Adrenal gland (tissue), 9 donors: ENCODE measurements at regions not wholly inside any gene's neighbourhood (a gene's known extent, or its start where the extent isn't known, plus 50 kb on each side); places are given as distances from the start of the nearest gene placed in this dataset.
"Not testable (repeated sequence)": the region's sequence is repeated elsewhere in the genome, so short reads cannot be mapped to it uniquely, and the experiment has no call there.

Experiments
- DNase-seq, 7 donors: peaks; one replicate each; pipeline ENCODE4 v3.0.0-alpha.2; 2019 to 2020
- H3K27ac ChIP-seq, 5 donors: fragments of 200-600 bp; sonication (generic) in 4 of 5; 1 replicate in 3 of 5; 2 replicates in 2 of 5; pipeline versions ENCODE4 v1.5.1 to v1.8.0; 2016 to 2020; ENCODE audit warnings: mild to moderate bottlenecking in 1 of 5
- H3K27me3 ChIP-seq: fragments of 200-600 bp; 2 replicates; pipeline ENCODE4 v1.8.0; 2021
- H3K36me3 ChIP-seq, 2 donors: fragments of 200-600 bp; replicated peaks in 1 of 2; 1 replicate in 1 of 2; 2 replicates in 1 of 2; pipeline versions ENCODE4 v1.5.1 to v1.8.0; 2018 to 2022
- H3K4me1 ChIP-seq, 2 donors: fragments of 200-600 bp; replicated peaks in 1 of 2; 1 replicate in 1 of 2; 2 replicates in 1 of 2; pipeline versions ENCODE4 v1.5.1 to v1.8.0; 2018 to 2021
- H3K4me3 ChIP-seq, 4 donors: fragments of 200-600 bp; sonication (generic) in 3 of 4; one replicate each; pipeline ENCODE4 v1.5.1; 2016 to 2018
- H3K9me3 ChIP-seq, 3 donors: fragments of 200-600 bp; sonication (generic) in 1 of 3; replicated peaks in 1 of 3; 1 replicate in 2 of 3; 2 replicates in 1 of 3; pipeline versions ENCODE4 v1.5.1 to v1.8.0; 2016 to 2021
- POLR2A ChIP-seq, 2 donors: fragments of 450-650 bp; IDR thresholded peaks; one replicate each; pipeline ENCODE4 v1.6.1; 2017; ENCODE audit warnings: antibody characterized with exemption in 2 of 2, mild to moderate bottlenecking in 2 of 2, moderate library complexity in 1 of 2
- WGBS, 4 donors: extraction: QIAGEN DNeasy Blood & Tissue Kit in 2 of 4; methylation state at CpG; one replicate each; pipeline versions ENCODE4 v1.1.5 to v1.1.7; 2013 to 2017; 5-methylcytosine and 5-hydroxymethylcytosine counted together
- intact Hi-C, 2 donors: fragments of 100-400 bp; cut with DNase I; formaldehyde crosslinking; loops; one replicate each; pipeline versions ENCODE4 v1.14.1 to v1.15.0; 2022 to 2023
- TF ChIP-seq, protein P1 (sequence below), 6 experiments: fragments of 450-650 bp in 4 of 6; fragments of 200-600 bp in 2 of 6; sonication (generic) in 1 of 6; IDR thresholded peaks; 1 replicate in 5 of 6; 2 replicates in 1 of 6; pipeline versions ENCODE4 v1.5.1 to v1.8.0; 2016 to 2021; ENCODE audit warnings: antibody characterized with exemption in 6 of 6, mild to moderate bottlenecking in 2 of 6, moderate library complexity in 1 of 6
- donor health status: healthy with polysubstance abuse.
- donor health status: Bipolar disorder and iron deficiency.
- donor health status: DM: yes; HTN: yes; CAD: no.
- donor health status: DM: no; HTN: no; CAD: no.
- donor health status: DM: no; HTN: no; CAD: no.

DNA sequence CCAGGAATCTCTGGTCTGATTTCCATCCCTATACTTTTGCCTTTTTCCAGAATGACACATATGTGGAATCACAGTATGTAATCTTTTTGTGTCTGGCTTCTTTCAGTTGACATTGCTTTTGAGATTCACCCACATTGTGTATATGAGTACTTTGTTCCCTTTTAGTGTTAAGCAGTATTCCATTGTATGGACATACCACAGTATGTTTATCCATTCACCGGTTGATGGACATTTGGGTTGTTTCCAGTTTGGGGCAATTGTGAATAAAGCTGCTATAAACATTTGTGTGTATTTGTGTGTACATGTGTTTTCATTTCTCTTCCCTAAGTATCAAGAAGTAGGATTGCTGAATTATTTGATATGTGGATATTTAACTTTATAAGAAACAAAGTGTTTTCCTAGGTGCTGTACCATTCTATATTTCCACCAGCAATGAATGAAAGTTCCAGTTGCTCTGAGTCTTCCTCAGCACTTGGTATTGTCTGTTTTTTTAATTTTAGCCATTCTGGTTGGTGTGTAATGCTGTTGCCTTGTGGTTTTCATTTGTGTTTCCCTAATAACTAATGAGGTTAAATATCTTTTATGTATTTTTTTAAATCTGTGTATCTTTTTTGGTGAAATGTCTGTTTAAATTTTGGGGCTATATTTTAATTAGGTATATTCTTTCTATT is 203.5 kb upstream of the HAAO start:
- Histone ChIP-seq H3K36me3 (no peaks in the 10 kb centered on the region), H3K4me3 (no peak overlapping the region), H3K9me3 (no peaks in the 10 kb centered on the region), H3K27me3 (no peaks in the 10 kb centered on the region), H3K27ac (no peak overlapping the region), H3K4me1 (no peaks in the 10 kb centered on the region)
- 100% methylated on average over 1 of the region's 1 CpG for WGBS, 4 donors
- TF ChIP-seq, protein P1, sequence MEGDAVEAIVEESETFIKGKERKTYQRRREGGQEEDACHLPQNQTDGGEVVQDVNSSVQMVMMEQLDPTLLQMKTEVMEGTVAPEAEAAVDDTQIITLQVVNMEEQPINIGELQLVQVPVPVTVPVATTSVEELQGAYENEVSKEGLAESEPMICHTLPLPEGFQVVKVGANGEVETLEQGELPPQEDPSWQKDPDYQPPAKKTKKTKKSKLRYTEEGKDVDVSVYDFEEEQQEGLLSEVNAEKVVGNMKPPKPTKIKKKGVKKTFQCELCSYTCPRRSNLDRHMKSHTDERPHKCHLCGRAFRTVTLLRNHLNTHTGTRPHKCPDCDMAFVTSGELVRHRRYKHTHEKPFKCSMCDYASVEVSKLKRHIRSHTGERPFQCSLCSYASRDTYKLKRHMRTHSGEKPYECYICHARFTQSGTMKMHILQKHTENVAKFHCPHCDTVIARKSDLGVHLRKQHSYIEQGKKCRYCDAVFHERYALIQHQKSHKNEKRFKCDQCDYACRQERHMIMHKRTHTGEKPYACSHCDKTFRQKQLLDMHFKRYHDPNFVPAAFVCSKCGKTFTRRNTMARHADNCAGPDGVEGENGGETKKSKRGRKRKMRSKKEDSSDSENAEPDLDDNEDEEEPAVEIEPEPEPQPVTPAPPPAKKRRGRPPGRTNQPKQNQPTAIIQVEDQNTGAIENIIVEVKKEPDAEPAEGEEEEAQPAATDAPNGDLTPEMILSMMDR (IDR thresholded peaks at IDR 0.05) = no peak
- TF ChIP-seq POLR2A (IDR thresholded peaks at IDR 0.05) = no peak
- intact Hi-C loops = no loop called here
- DNase-seq = no peak

DNA sequence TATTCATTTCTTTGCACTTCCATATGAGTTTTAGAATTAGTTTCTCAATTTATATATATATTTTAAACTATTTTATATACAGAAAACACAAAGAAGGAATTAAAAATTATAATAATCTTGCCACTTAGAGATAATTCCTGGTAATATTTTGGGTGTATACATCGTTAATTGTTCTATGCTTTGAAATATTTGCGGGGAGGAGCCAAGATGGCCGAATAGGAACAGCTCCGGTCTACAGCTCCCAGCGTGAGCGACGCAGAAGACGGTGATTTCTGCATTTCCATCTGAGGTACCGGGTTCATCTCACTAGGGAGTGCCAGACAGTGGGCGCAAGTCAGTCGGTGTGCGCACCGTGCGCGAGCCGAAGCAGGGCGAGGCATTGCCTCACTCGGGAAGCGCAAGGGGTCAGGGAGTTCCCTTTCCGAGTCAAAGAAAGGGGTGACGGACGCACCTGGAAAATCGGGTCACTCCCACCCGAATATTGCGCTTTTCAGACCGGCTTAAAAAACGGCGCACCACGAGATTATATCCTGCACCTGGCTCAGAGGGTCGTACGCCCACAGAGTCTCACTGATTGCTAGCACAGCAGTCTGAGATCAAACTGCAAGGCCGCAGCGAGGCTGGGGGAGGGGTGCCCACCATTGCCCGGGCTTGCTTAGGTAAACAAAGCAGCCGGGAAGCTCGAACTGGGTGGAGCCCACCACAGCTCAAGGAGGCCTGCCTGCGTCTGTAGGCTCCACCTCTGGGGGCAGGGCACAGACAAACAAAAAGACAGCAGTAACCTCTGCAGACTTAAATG is 197.1 kb upstream of the HAAO start:
- DNase-seq = peak in 1 of 7 donors; percentile 20
- H3K27me3 ChIP-seq, H3K27ac ChIP-seq, H3K36me3 ChIP-seq, intact Hi-C loops, H3K4me1 ChIP-seq, H3K9me3 ChIP-seq, H3K4me3 ChIP-seq: not testable (repeated sequence)
- WGBS, 4 donors = 80 to 96% (median 88%) methylated on average over 16 to 31 of the region's 37 CpGs

DNA sequence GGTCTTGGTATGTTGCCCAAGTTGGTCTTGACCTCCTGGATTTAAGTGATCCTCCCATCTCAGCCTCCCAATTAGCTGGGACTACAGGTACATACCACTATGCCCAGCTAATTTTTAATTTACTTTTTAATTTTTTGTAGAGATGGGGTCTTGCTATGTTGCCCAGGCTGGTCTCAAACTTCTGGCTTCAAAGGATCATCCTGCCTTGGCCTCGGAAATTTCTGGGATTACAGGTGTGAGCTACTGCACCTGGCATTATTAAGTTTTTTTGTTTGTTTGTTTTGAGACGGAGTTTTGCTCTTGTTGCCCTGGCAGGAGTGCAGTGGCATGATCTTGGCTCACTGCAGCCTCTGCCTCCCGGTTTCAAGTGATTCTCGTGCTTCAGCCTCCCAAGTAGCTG is 195.7 kb upstream of the HAAO start:
- H3K36me3 ChIP-seq, H3K4me1 ChIP-seq, intact Hi-C loops, H3K9me3 ChIP-seq, H3K4me3 ChIP-seq, DNase-seq, H3K27me3 ChIP-seq, H3K27ac ChIP-seq: not testable (repeated sequence)
- WGBS, 4 donors = 83 to 98% (median 90%) methylated on average over 4 of the region's 4 CpGs

DNA sequence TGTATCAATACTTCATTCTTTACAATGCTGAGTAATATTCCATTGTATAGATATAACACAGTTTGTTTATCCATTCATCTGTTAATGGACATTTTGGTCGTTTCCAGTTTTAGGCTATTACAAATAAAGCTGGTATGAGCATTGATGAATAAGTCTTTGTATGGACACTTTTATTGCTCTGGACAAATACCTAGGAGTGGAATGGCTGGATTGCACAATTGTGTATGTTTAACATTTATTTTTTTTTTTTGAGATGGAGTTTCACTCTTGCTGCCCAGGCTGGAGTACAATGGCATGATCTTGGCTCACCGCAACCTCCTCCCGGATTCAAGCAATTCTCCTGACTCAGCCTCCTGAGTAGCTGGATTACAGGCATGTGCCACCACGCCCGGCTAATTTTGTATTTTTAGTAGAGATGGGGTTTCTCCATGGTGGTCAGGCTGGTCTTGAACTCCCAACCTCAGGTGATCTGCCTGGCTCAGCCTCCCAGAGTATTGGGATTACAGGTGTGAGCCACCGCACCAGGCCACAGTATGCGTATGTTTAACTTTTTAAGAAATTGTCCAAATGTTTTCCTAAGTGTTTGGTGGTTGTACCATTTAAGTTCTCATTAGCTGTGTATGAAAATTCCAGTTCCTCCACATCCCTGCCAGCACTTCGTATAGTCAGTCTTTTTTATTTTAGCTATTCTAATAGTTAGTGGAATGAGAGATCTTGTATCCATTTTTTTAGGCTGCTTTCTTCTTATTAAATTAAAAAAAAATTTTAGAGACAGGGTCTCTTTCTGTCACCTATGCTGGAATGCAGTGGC is 194.9 kb upstream of the HAAO start:
- TF ChIP-seq, protein P1 (IDR thresholded peaks at IDR 0.05) = no peak
- no peak for TF ChIP-seq POLR2A (IDR thresholded peaks at IDR 0.05)
- H3K36me3 ChIP-seq = no peaks in the 10 kb centered on the region
- no peak overlapping the region for H3K4me3 ChIP-seq
- no peaks in the 10 kb centered on the region for H3K4me1 ChIP-seq
- intact Hi-C loops = no loop called here
- no peak overlapping the region for H3K27ac ChIP-seq
- no peak for DNase-seq
- no peaks in the 10 kb centered on the region for H3K9me3 ChIP-seq
- H3K27me3 ChIP-seq = no peaks in the 10 kb centered on the region
- 90 to 93% (median 93%) methylated on average over 8 of the region's 8 CpGs for WGBS, 4 donors

DNA sequence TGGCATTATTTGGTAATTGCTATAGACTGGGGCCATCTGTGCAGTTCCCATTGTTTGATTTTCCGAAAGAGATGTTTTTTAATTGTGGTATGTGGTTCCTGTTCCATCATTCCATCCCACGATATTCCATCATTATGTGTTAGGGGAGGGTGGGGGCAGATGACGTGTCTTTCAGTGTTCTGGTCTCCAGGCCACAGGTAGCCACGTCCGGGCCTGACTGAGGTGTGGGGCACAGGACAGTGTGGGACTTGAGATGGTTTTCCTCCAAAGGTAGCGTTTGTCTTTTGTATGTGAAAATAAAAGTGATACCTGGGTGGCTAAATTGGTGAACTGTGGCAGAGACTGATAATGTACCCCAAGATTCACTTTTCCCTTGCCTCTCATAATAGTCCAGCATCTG is 192.2 kb upstream of the HAAO start:
- no peak overlapping the region for H3K4me3 ChIP-seq
- WGBS, 4 donors = 84 to 88% (median 87%) methylated on average over 6 of the region's 6 CpGs
- intact Hi-C loops = no loop called here
- no peaks in the 10 kb centered on the region for H3K4me1 ChIP-seq
- no peak for DNase-seq
- no peaks in the 10 kb centered on the region for H3K36me3 ChIP-seq
- H3K27me3 ChIP-seq = no peaks in the 10 kb centered on the region
- H3K9me3 ChIP-seq = no peaks in the 10 kb centered on the region
- TF ChIP-seq POLR2A (IDR thresholded peaks at IDR 0.05) = no peak
- TF ChIP-seq, protein P1 (IDR thresholded peaks at IDR 0.05) = no peak
- no peak overlapping the region for H3K27ac ChIP-seq
